ENCODE measurements at regions not wholly inside any gene's neighbourhood (a gene's known extent, or its start where the extent isn't known, plus 50 kb on each side); places are given as distances from the start of the nearest gene placed in this dataset.

DNA sequence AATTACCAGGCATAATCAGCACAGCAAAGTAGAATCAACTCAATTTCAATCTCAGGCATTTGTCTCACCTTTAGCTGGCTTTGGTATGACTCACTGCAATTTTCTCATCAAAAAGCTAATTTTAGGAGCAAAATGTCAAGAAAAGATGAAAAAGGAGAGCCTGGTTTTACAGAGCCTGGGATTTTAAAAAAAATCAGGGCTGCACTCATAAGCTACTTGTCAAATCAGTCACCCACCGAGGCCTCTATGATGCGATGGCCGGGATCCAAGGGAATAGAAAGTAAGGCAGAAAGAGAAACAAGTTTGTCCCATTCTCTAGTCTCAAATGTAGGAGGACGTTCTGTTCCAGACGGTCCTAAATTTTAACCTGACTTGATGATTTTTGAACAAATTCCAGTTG lies 170.9 kb downstream of the SOCS6 start:
- TF ChIP-seq, protein P1, sequence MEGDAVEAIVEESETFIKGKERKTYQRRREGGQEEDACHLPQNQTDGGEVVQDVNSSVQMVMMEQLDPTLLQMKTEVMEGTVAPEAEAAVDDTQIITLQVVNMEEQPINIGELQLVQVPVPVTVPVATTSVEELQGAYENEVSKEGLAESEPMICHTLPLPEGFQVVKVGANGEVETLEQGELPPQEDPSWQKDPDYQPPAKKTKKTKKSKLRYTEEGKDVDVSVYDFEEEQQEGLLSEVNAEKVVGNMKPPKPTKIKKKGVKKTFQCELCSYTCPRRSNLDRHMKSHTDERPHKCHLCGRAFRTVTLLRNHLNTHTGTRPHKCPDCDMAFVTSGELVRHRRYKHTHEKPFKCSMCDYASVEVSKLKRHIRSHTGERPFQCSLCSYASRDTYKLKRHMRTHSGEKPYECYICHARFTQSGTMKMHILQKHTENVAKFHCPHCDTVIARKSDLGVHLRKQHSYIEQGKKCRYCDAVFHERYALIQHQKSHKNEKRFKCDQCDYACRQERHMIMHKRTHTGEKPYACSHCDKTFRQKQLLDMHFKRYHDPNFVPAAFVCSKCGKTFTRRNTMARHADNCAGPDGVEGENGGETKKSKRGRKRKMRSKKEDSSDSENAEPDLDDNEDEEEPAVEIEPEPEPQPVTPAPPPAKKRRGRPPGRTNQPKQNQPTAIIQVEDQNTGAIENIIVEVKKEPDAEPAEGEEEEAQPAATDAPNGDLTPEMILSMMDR (IDR thresholded peaks at IDR 0.05 in 2 of 3, conservative IDR thresholded peaks at IDR 0.05 in 1 of 3; ENCODE audit: borderline replicate concordance in 1 of 3, insufficient read depth in 1 of 3, low read depth in 2 of 3, low read length in 2 of 3): no peak
- TF ChIP-seq EZH2 (IDR thresholded peaks at IDR 0.05): no peak
- no peak for TF ChIP-seq RAD21 (IDR thresholded peaks at IDR 0.05; ENCODE audit: low read depth)
- no peak for TF ChIP-seq POLR2A (IDR thresholded peaks at IDR 0.05; ENCODE audit: borderline replicate concordance, extremely low read depth, insufficient read depth, insufficient read length)
- TF ChIP-seq YY1 (IDR thresholded peaks at IDR 0.05; ENCODE audit: extremely low read depth, insufficient replicate concordance, low read depth, low read length): no peak
- TF ChIP-seq, protein P2, sequence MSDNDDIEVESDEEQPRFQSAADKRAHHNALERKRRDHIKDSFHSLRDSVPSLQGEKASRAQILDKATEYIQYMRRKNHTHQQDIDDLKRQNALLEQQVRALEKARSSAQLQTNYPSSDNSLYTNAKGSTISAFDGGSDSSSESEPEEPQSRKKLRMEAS (IDR thresholded peaks at IDR 0.05): no peak
- TF ChIP-seq SRF (IDR thresholded peaks at IDR 0.05; ENCODE audit: low read depth): no peak
- no peak for TF ChIP-seq CEBPB (IDR thresholded peaks at IDR 0.05; ENCODE audit: low read depth)

All from HCT116 (cell line).